GM23248 (cell line): ENCODE measurements at regions not wholly inside any gene's neighbourhood (a gene's known extent, or its start where the extent isn't known, plus 50 kb on each side); places are given as distances from the start of the nearest gene placed in this dataset.

Source experiments
- DNase-seq: peaks from one replicate; pipeline ENCODE4 v3.0.0-alpha.2; 2015
- H2AFZ ChIP-seq: fragments of 200-600 bp; sonication (generic); 2 replicates; pipeline ENCODE4 v1.6.1; 2016; ENCODE audit warnings: antibody characterized with exemption
- H3F3A ChIP-seq: fragments of 200-600 bp; sonication (generic); 2 replicates; pipeline ENCODE4 v1.6.1; 2016; ENCODE audit warnings: mild to moderate bottlenecking, antibody characterized with exemption, mixed run types; ENCODE audit not compliant: insufficient read depth
- H3K27ac ChIP-seq: fragments of 200-600 bp; sonication (generic); 2 replicates; pipeline ENCODE4 v1.5.1; 2016; ENCODE audit warnings: mild to moderate bottlenecking
- H3K27me3 ChIP-seq: fragments of 200-600 bp; sonication (generic); replicated peaks from 2 replicates; pipeline ENCODE4 v1.6.1; 2016; ENCODE audit warnings: mild to moderate bottlenecking; ENCODE audit not compliant: insufficient read depth
- H3K36me3 ChIP-seq: fragments of 200-600 bp; sonication (generic); 2 replicates; pipeline ENCODE4 v1.6.1; 2016; ENCODE audit warnings: low read depth, mild to moderate bottlenecking
- H3K4me1 ChIP-seq: fragments of 200-600 bp; sonication (generic); 2 replicates; pipeline ENCODE4 v1.6.1; 2016; ENCODE audit warnings: mild to moderate bottlenecking; ENCODE audit not compliant: insufficient read depth
- H3K4me2 ChIP-seq: fragments of 200-600 bp; sonication (generic); one replicate; pipeline ENCODE4 v1.6.1; 2016; ENCODE audit warnings: mild to moderate bottlenecking; ENCODE audit not compliant: unreplicated experiment
- H3K4me3 ChIP-seq: fragments of 200-600 bp; sonication (generic); 2 replicates; pipeline ENCODE4 v1.5.1; 2016; ENCODE audit warnings: mild to moderate bottlenecking
- H3K79me2 ChIP-seq: fragments of 200-600 bp; sonication (generic); 2 replicates; pipeline ENCODE4 v1.6.1; 2016; ENCODE audit warnings: mild to moderate bottlenecking; ENCODE audit not compliant: insufficient read depth
- H3K9ac ChIP-seq: fragments of 200-600 bp; sonication (generic); 2 replicates; pipeline ENCODE4 v1.6.1; 2016; ENCODE audit warnings: mild to moderate bottlenecking
- H3K9me2 ChIP-seq: fragments of 200-600 bp; sonication (generic); 2 replicates; pipeline ENCODE4 v1.6.1; 2016; ENCODE audit warnings: mixed run types, mild to moderate bottlenecking, moderate library complexity; ENCODE audit not compliant: insufficient read depth
- H3K9me3 ChIP-seq: fragments of 200-600 bp; sonication (generic); one replicate; pipeline ENCODE4 v1.6.1; 2017; ENCODE audit warnings: low read depth
- H4K20me1 ChIP-seq: fragments of 200-600 bp; sonication (generic); 2 replicates; pipeline ENCODE4 v1.6.0; 2016; ENCODE audit not compliant: insufficient read depth
- EZH2 ChIP-seq: fragments of 200-600 bp; sonication (generic); IDR thresholded peaks from 2 replicates; pipeline ENCODE4 v1.6.1; 2018; ENCODE audit warnings: antibody characterized with exemption, mild to moderate bottlenecking; ENCODE audit not compliant: insufficient read depth, poor library complexity, severe bottlenecking
- EZH2phosphoT487 ChIP-seq: fragments of 200-600 bp; sonication (generic); IDR thresholded peaks from 2 replicates; pipeline ENCODE4 v1.6.1; 2018; ENCODE audit warnings: antibody characterized with exemption, moderate library complexity, mild to moderate bottlenecking, low read depth; ENCODE audit not compliant: insufficient read depth
- WGBS, 2 experiments: methylation state at CpG; one replicate each; pipeline ENCODE4 v1.1.6; 2015 to 2017; ENCODE audit warnings: low lambda C conversion rate in 2 of 2, low coverage in 1 of 2; ENCODE audit errors: missing lambda C conversion rate in 2 of 2; 5-methylcytosine and 5-hydroxymethylcytosine counted together
- in situ Hi-C: fragments of 300-500 bp; cut with MboI; formaldehyde crosslinking; loops from 2 replicates; pipeline ENCODE4 v1.15.0; 2020

DNA sequence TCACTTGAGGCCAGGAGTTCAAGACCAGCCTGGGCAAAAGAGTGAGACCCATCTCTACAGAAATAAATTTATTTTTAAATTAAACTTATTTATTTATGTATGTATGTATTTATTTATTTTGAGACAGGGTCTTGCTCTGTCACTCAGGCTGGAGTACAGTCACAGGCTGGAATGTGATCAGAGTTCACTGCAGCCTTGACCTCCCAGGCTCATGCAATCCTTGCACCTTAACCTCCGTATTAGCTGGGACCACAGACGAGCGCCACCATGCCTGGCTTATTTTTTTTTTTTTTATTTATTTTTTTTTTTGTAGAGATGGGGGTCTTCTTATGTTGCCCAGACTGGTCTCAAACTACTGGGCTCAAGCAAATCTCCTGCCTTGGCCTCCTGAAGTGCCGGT is 135.2 kb upstream of the HES1 start:
- H2AFZ ChIP-seq = no peak overlapping the region
- H3F3A ChIP-seq = peaks cover 25% of the 10 kb centered on the region
- in situ Hi-C loops = no loop called here
- TF ChIP-seq EZH2phosphoT487 = no peak
- no peak for TF ChIP-seq EZH2
- no peak overlapping the region for H3K4me3 ChIP-seq
- DNase-seq = no peak
- no peaks in the 10 kb centered on the region for H4K20me1 ChIP-seq
- H3K36me3 ChIP-seq = no peaks in the 10 kb centered on the region
- no peaks in the 10 kb centered on the region for H3K9me2 ChIP-seq
- peaks cover 33% of the 10 kb centered on the region for H3K4me1 ChIP-seq
- H3K9me3 ChIP-seq = no peaks in the 10 kb centered on the region
- no peak overlapping the region for H3K9ac ChIP-seq
- no peaks in the 10 kb centered on the region for H3K79me2 ChIP-seq
- no peak overlapping the region for H3K4me2 ChIP-seq
- no peak overlapping the region for H3K27ac ChIP-seq
- 69 to 72% methylated on average over 4 of the region's 4 CpGs for WGBS, 2 experiments
- no peaks in the 10 kb centered on the region; the same call in 1 of the 2 replicates for H3K27me3 ChIP-seq

GRCh38 chr3:194001728-194002459 is 134.1 kb upstream of the HES1 start:
- H3K9me2 ChIP-seq = no peaks in the 10 kb centered on the region
- H4K20me1 ChIP-seq = no peaks in the 10 kb centered on the region
- H3K4me2 ChIP-seq = no peak overlapping the region
- H3K27me3 ChIP-seq = no peaks in the 10 kb centered on the region
- H2AFZ ChIP-seq = no peak overlapping the region
- H3K4me1 ChIP-seq = peaks cover 33% of the 10 kb centered on the region
- peaks cover 25% of the 10 kb centered on the region for H3F3A ChIP-seq
- peak overlapping the region; percentile 82; the same call in 1 of the 2 replicates for H3K9ac ChIP-seq
- H3K36me3 ChIP-seq = no peaks in the 10 kb centered on the region
- no peaks in the 10 kb centered on the region for H3K9me3 ChIP-seq
- H3K27ac ChIP-seq = no peak overlapping the region
- TF ChIP-seq EZH2phosphoT487 (no peak), EZH2 (no peak)
- WGBS, 2 experiments = 94 to 95% methylated on average over 20 of the region's 20 CpGs
- in situ Hi-C loops = no loop called here
- DNase-seq = no peak
- no peak overlapping the region for H3K4me3 ChIP-seq
- no peaks in the 10 kb centered on the region for H3K79me2 ChIP-seq

DNA sequence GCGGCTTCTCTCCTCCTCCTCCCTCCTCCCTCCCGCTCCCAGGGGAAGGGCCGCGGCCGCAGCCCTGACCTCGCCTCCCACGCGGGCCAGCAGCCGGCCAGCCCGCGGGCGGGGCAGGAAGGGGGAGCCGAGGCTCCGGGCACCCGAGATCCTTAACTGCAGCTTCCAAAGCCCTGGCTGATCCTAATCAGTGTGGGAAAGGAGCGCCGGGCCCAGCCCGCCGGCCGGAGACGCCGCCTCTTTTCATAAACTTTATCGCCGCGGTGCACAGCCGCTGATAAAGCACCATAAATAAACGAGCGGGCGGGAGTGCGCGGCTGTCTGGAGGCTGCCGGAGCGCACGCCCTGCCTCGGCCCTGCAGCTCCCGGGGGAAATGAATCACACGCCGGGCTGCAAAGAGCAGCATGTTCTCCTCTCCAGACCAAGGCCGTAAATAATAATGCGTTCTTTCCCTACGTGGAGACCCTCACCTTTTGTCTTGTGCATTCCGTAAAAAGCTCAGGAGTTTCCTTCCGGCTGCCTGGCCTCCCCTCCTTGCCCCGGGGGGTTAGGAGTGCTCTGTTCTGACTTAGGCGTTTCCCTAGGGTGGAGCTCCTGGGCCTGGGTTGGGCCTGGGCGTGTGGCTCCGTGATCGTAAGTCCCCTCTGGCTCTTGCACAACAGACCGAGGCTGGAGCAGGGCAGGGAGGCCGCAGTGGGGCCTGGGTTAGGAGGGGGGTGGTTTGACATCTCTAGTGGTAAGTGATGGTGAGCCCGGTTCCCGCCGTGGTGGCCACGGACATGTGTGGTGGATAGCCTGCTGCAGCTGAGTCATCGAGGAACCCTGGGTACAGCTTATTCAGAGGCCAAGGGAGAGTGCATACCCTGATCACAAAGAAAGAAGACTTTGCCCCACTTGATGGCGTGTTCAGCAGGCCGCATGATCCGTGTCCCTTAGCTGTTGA is 132.6 kb upstream of the HES1 start:
- Histone ChIP-seq H3K9ac (peak overlapping the region; percentile 82), H3K27ac (peak overlapping the region; percentile 93), H3K9me3 (no peaks in the 10 kb centered on the region), H2AFZ (peak overlapping the region; percentile 51), H3K27me3 (no peaks in the 10 kb centered on the region), H3K4me2 (peak overlapping the region; percentile 66), H3K4me1 (peaks cover 28% of the 10 kb centered on the region), H4K20me1 (no peaks in the 10 kb centered on the region), H3K79me2 (no peaks in the 10 kb centered on the region), H3F3A (peaks cover 25% of the 10 kb centered on the region), H3K9me2 (no peaks in the 10 kb centered on the region), H3K4me3 (peak overlapping the region; percentile 63), H3K36me3 (no peaks in the 10 kb centered on the region)
- peak; percentile 98 for DNase-seq
- 4 to 5% methylated on average over 57 to 58 of the region's 58 CpGs for WGBS, 2 experiments
- no peak for TF ChIP-seq EZH2phosphoT487
- TF ChIP-seq EZH2 = no peak
- in situ Hi-C loops = no loop called here

DNA sequence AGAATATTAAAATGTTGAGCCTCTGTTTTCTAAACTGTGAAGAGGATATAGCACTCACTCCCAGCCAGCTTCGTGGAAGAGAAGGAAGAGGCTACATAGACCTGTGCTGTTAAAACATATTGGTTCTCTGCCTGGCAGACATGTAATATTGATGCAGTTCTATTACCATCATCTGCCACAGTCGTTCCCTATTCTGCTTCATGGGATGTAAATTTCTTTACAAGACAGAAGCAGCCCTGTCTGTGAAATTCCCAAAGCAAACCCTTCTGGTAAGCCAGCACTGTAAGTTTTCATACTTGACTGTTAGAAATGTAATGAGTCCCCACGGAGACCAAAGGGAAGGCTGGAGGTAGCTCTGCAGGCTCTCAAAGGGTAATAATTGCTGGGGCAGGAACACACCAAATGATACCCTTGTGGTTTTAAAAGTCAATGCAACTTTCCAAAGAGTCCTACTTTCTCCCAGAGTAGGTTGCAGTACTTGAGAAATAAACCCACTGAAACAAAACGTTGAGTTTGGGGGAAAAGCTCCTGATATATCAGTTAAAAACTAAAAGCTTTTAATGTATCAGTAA is 129.9 kb upstream of the HES1 start:
- in situ Hi-C loops = no loop called here
- WGBS, 2 experiments = 50 to 51% methylated on average over 4 of the region's 4 CpGs

More for the DNA sequence above, 129.9 kb upstream of the HES1 start:
- no peaks in the 10 kb centered on the region for H3K79me2 ChIP-seq
- peaks cover 8% of the 10 kb centered on the region; the same call in 1 of the 2 replicates for H3K27me3 ChIP-seq
- H2AFZ ChIP-seq = no peak overlapping the region
- no peaks in the 10 kb centered on the region for H3K9me2 ChIP-seq
- DNase-seq = no peak
- H3K36me3 ChIP-seq = no peaks in the 10 kb centered on the region
- peaks cover 28% of the 10 kb centered on the region for H3K4me1 ChIP-seq
- H3K9ac ChIP-seq = no peak overlapping the region
- no peak overlapping the region for H3K4me3 ChIP-seq
- TF ChIP-seq EZH2phosphoT487 (no peak), EZH2 (no peak)
- H3K9me3 ChIP-seq = no peaks in the 10 kb centered on the region
- H4K20me1 ChIP-seq = no peaks in the 10 kb centered on the region
- H3K27ac ChIP-seq = no peak overlapping the region
- no peak overlapping the region for H3K4me2 ChIP-seq
- H3F3A ChIP-seq = peaks cover 25% of the 10 kb centered on the region
